NCI-H82 treated with DMSO at 0.1 percent for 48 hours (cell line): ENCODE measurements at regions not wholly inside any gene's neighbourhood (a gene's known extent, or its start where the extent isn't known, plus 50 kb on each side); places are given as distances from the start of the nearest gene placed in this dataset.
"Not testable (repeated sequence)": the region's sequence is repeated elsewhere in the genome, so short reads cannot be mapped to it uniquely, and the experiment has no call there.

ENCODE experiments used
- DNase-seq: peaks from one replicate; lab custom pipeline; 2025; ENCODE audit not compliant: unreplicated experiment; lab: John Stamatoyannopoulos, UW

- DNase-seq: no peak
These were observed 263.1 kb upstream of the KIAA1217 start for GRCh38 chr10:23945845-23946244.

- DNase-seq: peak; percentile 79
These were observed 257.1 kb upstream of the KIAA1217 start for GRCh38 chr10:23951841-23952240.

- no peak for DNase-seq
These were observed 253.3 kb upstream of the KIAA1217 start for GRCh38 chr10:23955456-23956225.

GRCh38 chr10:23965123-23965522, 243.8 kb upstream of the KIAA1217 start:
- DNase-seq: no peak

- DNase-seq: no peak
These were observed 243.1 kb upstream of the KIAA1217 start for GRCh38 chr10:23965880-23966279.

- no peak for DNase-seq
These were observed 242.4 kb upstream of the KIAA1217 start for GRCh38 chr10:23966504-23967051.

GRCh38 chr10:23968301-23968700, 240.6 kb upstream of the KIAA1217 start:
- no peak for DNase-seq

- DNase-seq: no peak
These were observed 234.1 kb upstream of the KIAA1217 start for GRCh38 chr10:23974746-23975272.

GRCh38 chr10:23975431-23975830, 233.5 kb upstream of the KIAA1217 start:
- DNase-seq: no peak

GRCh38 chr10:23976275-23976674, 232.7 kb upstream of the KIAA1217 start:
- DNase-seq: no peak

- no peak for DNase-seq
These were observed 230.6 kb upstream of the KIAA1217 start for GRCh38 chr10:23978317-23978716.

GRCh38 chr10:23980094-23980493, 228.8 kb upstream of the KIAA1217 start:
- no peak for DNase-seq

GRCh38 chr10:23981520-23982309, 227.2 kb upstream of the KIAA1217 start:
- DNase-seq: no peak

GRCh38 chr10:23984405-23984804, 224.5 kb upstream of the KIAA1217 start:
- not testable (repeated sequence) for DNase-seq

GRCh38 chr10:23988006-23988405, 220.9 kb upstream of the KIAA1217 start:
- DNase-seq: no peak

- DNase-seq: peak; percentile 23
These were observed 214.4 kb upstream of the KIAA1217 start for GRCh38 chr10:23994459-23995046.

- no peak for DNase-seq
These were observed 209.5 kb upstream of the KIAA1217 start for GRCh38 chr10:23999445-23999844.

GRCh38 chr10:24000271-24000813, 208.6 kb upstream of the KIAA1217 start:
- DNase-seq: no peak

GRCh38 chr10:24006741-24007140, 202.2 kb upstream of the KIAA1217 start:
- DNase-seq: no peak

GRCh38 chr10:24007359-24007758, 201.6 kb upstream of the KIAA1217 start:
- DNase-seq: no peak
